SU-DHL-6 (cell line): ENCODE measurements at regions not wholly inside any gene's neighbourhood (a gene's known extent, or its start where the extent isn't known, plus 50 kb on each side); places are given as distances from the start of the nearest gene placed in this dataset.

Experiments used
- H2AFZ ChIP-seq: fragments of 200-600 bp; sonication (generic); 2 replicates; pipeline ENCODE4 v1.6.1; 2014; ENCODE audit warnings: low read depth, mild to moderate bottlenecking, moderate library complexity, mixed read lengths, antibody characterized with exemption, low read length; ENCODE audit not compliant: severe bottlenecking
- H3F3A ChIP-seq: fragments of 200-600 bp; shearing (Covaris generic); 2 replicates; pipeline ENCODE4 v1.6.0; 2016; ENCODE audit warnings: antibody characterized with exemption, mild to moderate bottlenecking; ENCODE audit not compliant: insufficient read depth
- H3K27ac ChIP-seq: fragments of 200-600 bp; sonication (generic); 2 replicates; pipeline ENCODE4 v1.5.1; 2016; ENCODE audit warnings: low read depth, mild to moderate bottlenecking, low read length, moderate library complexity, mixed read lengths
- H3K27me3 ChIP-seq: fragments of 200-600 bp; sonication (generic), shearing (Covaris generic); 2 replicates; pipeline ENCODE4 v1.6.0; 2014; ENCODE audit warnings: mild to moderate bottlenecking, low read length
- H3K36me3 ChIP-seq: fragments of 200-600 bp; sonication (generic); 2 replicates; pipeline ENCODE4 v1.6.1; 2014; ENCODE audit warnings: mild to moderate bottlenecking, low read length, mixed read lengths
- H3K4me2 ChIP-seq: fragments of 300-600, 200-600 bp; shearing (Covaris generic), sonication (generic); 2 replicates; pipeline ENCODE4 v1.6.0; 2014; ENCODE audit warnings: low read length, low read depth, mild to moderate bottlenecking; ENCODE audit not compliant: poor library complexity, severe bottlenecking
- H3K4me3 ChIP-seq: fragments of 200-600 bp; sonication (generic); 2 replicates; pipeline ENCODE4 v1.5.1; 2014; ENCODE audit warnings: antibody characterized with exemption, low read length, mild to moderate bottlenecking, mixed read lengths; ENCODE audit not compliant: insufficient read depth, poor library complexity, severe bottlenecking
- H3K79me2 ChIP-seq: fragments of 200-600 bp; sonication (generic); 2 replicates; pipeline ENCODE4 v1.6.1; 2014; ENCODE audit warnings: mild to moderate bottlenecking, low read length, moderate library complexity; ENCODE audit not compliant: insufficient read depth
- H3K9ac ChIP-seq: fragments of 200-600 bp; sonication (generic); 2 replicates; pipeline ENCODE4 v1.7.0; 2014; ENCODE audit warnings: mild to moderate bottlenecking, low read length
- H3K9me2 ChIP-seq: fragments of 200-600 bp; sonication (generic); replicated peaks from 2 replicates; pipeline ENCODE4 v1.6.1; 2014; ENCODE audit warnings: low read length; ENCODE audit not compliant: insufficient read depth
- H3K9me3 ChIP-seq: fragments of 200-600 bp; sonication (generic); 2 replicates; pipeline ENCODE4 v1.6.1; 2014; ENCODE audit warnings: low read length, mixed read lengths; ENCODE audit not compliant: insufficient read depth
- H4K20me1 ChIP-seq: fragments of 200-600 bp; sonication (generic); 2 replicates; pipeline ENCODE4 v1.6.1; 2014; ENCODE audit warnings: low read depth, mild to moderate bottlenecking, antibody characterized with exemption, low read length, moderate library complexity, mixed read lengths
- CTCF ChIP-seq: fragments of 200-600 bp; sonication (generic); IDR thresholded peaks from one replicate; pipeline ENCODE4 v1.5.1; 2017; ENCODE audit warnings: antibody characterized with exemption, mild to moderate bottlenecking, low read length, moderate library complexity; ENCODE audit not compliant: insufficient read depth, poor library complexity, severe bottlenecking
- EZH2phosphoT487 ChIP-seq: fragments of 200-600 bp; sonication (generic), shearing (Covaris generic); conservative IDR thresholded peaks from 2 replicates; pipeline ENCODE4 v1.6.1; 2018; ENCODE audit warnings: mild to moderate bottlenecking, antibody characterized with exemption, low read length, moderate library complexity, mixed read lengths

GRCh38 chr2:43023791-43024514 lies 202.5 kb downstream of the ZFP36L2 start:
- Histone ChIP-seq H3K27me3 (no peaks in the 10 kb centered on the region), H3K9me3 (0 out of 2 replicates have a peak, but pooled peaks cover 6% of the 10 kb centered on the region), H3F3A (no peaks in the 10 kb centered on the region), H3K27ac (no peak overlapping the region), H3K36me3 (no peaks in the 10 kb centered on the region), H3K4me2 (no peak overlapping the region), H3K79me2 (no peaks in the 10 kb centered on the region), H2AFZ (no peak overlapping the region), H4K20me1 (no peaks in the 10 kb centered on the region), H3K4me3 (no peak overlapping the region), H3K9ac (no peak overlapping the region), H3K9me2 (no peaks in the 10 kb centered on the region)
- no peak for TF ChIP-seq CTCF
- no peak for TF ChIP-seq EZH2phosphoT487

GRCh38 chr2:43022896-43023295 lies 203.5 kb downstream of the ZFP36L2 start:
- Histone ChIP-seq H3K9ac (no peak overlapping the region), H3K9me2 (no peaks in the 10 kb centered on the region), H3K27me3 (no peaks in the 10 kb centered on the region), H2AFZ (no peak overlapping the region), H3F3A (no peaks in the 10 kb centered on the region), H3K27ac (no peak overlapping the region), H3K4me2 (no peak overlapping the region), H3K9me3 (0 out of 2 replicates have a peak, but pooled peaks cover 6% of the 10 kb centered on the region), H3K4me3 (no peak overlapping the region), H3K79me2 (no peaks in the 10 kb centered on the region), H4K20me1 (no peaks in the 10 kb centered on the region), H3K36me3 (no peaks in the 10 kb centered on the region)
- TF ChIP-seq CTCF (no peak), EZH2phosphoT487 (no peak)

- no peak overlapping the region for H3K4me2 ChIP-seq
- H3K9ac ChIP-seq = no peak overlapping the region
- H3F3A ChIP-seq = no peaks in the 10 kb centered on the region
- no peaks in the 10 kb centered on the region for H3K79me2 ChIP-seq
- 0 out of 2 replicates have a peak, but pooled peaks cover 6% of the 10 kb centered on the region for H3K9me3 ChIP-seq
- TF ChIP-seq CTCF (no peak), EZH2phosphoT487 (no peak)
- no peak overlapping the region for H3K4me3 ChIP-seq
- H3K27ac ChIP-seq = no peak overlapping the region
- H4K20me1 ChIP-seq = no peaks in the 10 kb centered on the region
- no peaks in the 10 kb centered on the region for H3K9me2 ChIP-seq
- H3K27me3 ChIP-seq = no peaks in the 10 kb centered on the region
- no peak overlapping the region for H2AFZ ChIP-seq
- H3K36me3 ChIP-seq = no peaks in the 10 kb centered on the region
Measured at GRCh38 chr2:43021791-43022509, 204.5 kb downstream of the ZFP36L2 start.
